Renal cortical epithelial cell (primary cell): ENCODE measurements at regions not wholly inside any gene's neighbourhood (a gene's known extent, or its start where the extent isn't known, plus 50 kb on each side); places are given as distances from the start of the nearest gene placed in this dataset.

Experiments used
- DNase-seq: peaks from one replicate; pipeline ENCODE4 v3.0.0-alpha.2; 2011; ENCODE audit warnings: low read depth

DNA sequence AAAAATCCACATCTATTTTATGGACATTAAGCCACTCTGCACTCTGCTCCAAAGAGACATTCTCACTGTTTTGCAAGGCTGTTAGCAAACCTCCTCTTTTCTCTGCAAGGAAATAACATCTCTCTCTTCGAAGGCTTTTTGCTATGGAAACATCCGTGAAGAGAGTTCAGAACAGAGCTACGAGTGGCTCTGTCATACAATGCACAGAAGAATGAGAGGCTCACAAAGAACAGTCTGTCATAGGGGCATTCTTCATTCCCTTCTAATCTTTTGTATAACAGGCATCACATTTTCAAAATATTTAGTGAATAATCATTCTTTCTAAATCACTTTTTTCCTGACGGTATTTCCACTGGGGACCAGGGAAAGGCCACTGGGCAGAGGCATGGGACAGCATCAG is 346.1 kb downstream of the IRS2 start:
- no peak for DNase-seq

DNA sequence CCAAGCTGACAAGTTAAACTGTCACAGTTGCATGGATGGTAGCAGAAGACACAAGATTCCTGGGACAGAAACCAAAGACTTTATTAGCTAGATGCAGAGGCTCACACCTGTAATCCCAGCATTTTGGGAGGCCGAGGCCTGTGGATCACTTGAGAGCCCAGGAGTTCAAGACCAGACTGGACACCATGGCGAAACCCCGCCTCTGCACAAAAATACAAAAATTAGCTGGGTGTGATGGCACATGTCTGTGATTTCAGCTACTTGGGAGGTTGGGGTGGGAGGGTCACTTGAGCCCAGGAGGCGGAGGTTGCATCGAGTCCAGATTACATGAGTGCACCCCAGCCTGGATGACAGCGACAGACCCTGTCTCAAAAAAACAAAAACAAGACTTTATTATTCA is 346.6 kb downstream of the IRS2 start:
- DNase-seq, result no peak

DNA sequence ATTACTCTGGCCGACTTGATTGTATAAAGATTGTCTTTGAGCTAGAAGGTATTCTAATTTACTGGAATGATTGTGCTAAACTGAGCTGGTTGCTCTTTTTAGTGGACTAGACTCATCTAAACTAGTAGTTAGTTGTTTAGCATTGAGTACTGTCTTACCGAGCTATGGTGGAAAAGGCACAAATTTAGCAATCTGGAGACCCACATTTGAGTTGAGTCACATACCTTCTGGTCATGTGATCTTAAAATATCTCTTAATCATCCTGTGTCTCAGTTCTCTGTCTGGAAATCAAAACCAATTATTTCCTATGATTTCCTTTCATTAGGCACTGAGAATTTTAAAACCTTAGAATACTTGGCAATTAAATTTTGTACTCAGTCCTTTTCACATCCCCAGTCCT is 349.5 kb downstream of the IRS2 start:
- DNase-seq, result no peak

DNA sequence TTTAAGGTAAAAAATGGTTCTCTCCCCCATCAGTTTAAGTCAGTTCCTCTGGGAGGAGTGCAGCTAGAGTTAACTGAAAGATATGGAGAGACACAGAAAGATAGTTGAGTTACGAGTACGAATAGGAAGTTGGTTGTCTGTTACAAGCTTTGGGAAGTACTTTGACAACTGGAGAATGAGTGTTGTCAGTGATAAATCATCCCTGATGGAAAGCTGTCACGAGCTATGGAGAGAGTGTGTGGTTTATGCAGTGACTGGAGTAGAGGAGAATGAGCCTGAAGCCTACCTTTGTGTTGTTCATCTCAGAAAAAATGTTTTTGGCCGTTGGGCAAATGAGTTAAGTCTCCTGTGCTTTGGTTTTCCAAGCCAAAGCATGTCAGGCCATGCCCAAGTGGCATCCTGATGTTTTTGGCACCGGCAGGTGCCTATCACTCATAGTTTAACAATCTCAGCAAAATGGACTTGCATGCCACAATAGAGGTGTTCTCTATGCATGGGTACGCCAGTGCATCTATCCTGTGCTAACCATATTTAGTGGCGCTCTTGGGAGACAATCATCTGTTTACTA is 350.2 kb downstream of the IRS2 start:
- no peak for DNase-seq

DNA sequence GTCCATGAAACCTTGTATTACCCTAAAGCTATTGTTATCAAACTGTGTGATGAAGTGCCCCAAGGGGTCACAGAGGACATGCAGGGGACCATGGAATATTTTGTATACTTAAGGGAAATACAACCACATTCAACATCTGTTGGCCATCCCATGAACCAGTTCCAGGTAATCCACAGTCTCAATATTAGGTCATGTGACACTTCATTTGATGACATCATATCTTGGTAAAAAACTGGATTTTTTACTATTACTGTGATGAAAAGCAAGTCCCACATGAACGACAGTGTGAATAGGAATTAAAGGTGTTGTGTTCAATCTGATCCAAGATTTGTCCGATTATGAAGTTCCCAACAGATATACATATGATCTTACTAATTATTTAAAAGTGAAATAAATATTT is 355.2 kb downstream of the IRS2 start:
- DNase-seq, result no peak

DNA sequence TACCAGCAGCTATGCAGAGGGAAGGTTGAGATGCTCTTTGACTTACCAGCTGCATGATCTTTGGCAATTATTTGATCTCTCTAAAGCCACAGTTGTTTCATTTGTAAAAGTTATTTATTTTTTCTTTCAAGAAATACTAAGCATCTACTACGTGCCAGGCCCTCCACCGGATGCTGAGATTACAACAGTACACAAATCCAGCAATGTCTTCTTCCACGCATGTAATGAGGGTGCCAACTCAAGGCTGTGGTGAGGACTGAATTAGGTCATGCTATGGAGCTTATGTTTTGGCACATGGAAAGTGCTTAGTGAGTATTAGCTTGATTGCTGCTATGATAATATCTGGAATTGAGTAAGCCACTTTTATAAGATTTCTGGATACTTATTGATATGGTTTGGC is 358.2 kb downstream of the IRS2 start:
- no peak for DNase-seq

DNA sequence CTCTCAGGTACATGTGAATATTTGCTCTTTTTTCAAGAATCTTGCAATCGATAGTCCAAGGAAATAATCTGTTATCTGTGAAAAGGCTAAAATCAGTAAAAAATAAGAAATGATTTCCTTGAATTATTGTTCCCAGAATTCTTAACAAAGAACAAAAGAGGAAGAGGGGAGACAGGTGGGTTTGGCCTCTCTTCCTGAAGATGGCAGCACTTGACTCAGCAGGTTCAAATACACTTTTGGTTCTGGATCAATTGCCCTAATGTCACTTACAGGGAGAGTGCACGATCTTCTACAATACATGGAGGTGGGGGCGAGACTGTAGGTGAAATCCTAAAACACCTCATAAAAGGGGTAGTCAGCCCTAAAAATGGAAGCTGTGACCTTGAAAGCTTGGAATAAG is 358.7 kb downstream of the IRS2 start:
- DNase-seq, result no peak

DNA sequence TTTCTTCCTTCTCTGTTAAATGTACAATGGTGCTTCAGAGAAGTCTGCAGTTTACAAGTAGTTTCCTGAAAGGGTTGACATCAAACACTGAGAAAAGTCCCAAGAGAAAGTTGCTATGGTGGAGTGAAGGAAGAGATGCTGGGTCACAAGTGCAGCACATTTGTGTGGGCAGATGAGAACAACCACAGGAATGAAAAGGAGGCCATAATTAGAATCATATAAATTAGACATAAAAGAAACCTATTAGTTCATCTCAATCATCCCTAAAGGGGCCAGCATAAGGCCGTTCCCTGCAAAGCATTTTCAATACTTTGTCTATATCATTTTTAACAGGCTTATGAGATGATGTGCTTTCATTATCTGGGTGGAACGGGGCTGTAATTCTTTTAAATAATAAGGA is 359.2 kb downstream of the IRS2 start:
- DNase-seq, result no peak

DNA sequence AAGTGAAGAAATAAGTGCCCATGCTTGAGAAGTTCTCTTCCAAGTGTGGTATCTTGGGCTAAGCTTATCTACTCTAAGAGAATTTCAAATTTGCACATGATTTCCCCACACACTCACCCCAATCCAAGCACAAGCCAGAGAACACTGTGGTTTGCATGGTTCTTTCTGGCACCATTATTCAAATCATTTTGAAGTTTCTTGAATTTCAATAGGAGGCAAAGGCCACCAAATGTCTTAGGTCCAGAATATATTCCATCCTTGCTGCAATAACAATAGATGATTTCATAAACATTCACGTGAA is 359.7 kb downstream of the IRS2 start:
- DNase-seq, result no peak

DNA sequence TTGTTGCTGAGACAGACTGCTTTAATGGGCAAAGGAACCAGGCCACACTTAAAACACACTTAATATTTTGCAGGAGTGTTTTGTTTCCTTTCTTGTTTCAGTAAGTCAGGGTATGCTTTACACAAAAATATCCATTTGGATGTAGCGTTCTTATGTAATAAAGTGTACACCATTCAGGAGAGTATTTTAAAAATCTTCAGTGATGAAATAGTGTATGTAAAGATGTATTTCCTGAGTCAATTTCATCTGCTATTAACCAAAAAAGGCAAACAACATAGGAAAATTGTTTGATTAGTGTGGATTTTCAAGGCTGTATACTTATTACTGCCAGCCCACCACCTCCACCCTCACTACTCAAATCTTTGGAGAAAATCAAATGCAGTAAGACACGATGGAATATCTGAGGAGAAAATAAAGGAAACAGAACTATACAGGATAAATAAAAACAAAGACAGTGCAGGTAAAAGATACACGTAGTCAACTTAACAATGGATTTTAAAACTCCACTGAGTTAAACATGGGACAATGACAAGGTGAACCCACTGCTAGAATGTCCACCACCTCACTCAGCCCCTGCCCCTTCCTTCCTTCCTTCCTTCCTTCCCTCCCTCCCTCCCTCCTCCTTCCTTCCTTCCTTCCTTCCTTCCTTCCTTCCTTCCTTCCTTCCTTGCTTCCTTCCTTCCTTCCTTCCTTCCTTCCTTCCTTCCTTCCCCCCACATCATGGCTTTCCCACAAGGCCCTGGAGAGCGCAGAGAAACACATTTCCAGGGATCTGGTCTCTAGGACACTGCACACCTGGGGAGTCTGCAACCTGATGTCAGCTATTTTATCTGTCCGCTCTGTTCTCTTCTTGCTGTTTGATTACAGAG is 360.3 kb downstream of the IRS2 start:
- no peak for DNase-seq

DNA sequence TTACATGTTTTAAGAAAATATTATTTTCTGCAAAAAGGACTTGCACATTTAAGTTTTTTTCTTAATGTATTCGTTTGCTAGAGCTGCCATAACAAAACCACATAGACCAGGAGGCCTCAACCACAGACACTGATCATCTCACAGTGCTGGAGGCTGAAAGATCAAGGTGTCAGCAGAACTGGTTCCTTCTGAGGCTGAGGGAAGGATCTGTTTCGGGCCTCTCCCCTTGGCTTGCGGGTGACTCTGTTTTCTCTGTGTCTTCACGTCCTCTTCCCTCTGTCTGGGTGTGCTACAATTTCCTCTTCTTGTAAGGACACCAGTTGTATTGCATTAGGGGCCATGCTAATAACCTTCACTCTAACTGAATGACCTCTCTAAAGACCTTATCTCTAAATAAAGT is 364.2 kb downstream of the IRS2 start:
- DNase-seq, result no peak

DNA sequence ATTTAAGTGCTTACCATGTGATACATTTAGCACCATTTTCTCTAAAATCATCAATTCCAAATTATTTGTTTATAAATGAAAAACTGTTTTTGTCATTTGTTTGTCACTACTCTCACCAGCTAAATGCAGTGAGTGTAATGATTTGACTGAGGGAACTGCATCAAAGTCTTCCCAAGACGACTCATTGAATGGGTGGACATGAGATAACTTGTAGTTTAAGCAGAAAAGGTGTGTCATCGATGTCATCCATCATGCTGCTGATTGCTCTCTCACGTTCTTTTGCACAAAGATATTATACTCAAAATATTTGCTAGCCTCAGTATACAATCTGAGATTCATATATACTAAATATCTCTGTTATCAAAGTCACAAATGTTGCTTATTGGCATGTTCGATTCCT is 366.5 kb downstream of the IRS2 start:
- no peak for DNase-seq

DNA sequence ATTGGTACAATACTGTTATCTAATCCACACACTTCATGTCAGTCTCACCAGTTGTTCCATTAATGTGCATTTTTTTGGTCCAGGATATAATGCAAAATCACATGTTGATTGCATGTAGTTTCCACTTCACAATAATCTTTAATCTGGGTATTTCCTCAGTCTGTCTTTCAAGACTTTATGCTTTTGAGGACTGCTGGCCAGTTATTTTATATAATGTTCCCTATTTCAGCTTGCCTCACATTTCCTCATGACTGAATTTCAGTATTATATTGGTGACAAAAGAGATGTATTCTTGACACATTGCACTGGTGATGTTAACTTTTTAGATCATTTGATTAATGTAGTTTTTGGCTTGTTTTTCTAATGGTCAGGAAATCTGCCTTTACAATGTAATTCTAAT is 368.3 kb downstream of the IRS2 start:
- DNase-seq, result no peak

DNA sequence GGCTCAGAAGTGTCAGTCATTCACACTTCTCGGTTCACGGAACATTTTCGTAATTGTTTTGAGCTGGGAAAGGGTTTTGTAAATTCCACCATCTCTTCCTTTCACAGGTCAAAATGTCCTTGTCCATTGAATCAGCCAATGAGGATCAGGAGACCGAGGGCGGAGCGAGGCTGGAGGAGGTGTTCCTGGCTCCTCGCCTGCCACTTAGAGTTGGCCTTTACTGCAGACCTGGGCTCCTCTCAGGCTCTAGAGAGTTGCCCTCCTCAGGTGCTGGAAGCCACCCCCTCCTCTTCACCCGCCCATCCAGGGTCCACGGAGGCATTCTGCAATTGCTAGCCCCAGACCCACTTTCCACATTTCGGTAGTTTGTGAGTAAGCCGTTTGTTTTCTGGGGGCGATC is 370.4 kb downstream of the IRS2 start:
- DNase-seq, result no peak

DNA sequence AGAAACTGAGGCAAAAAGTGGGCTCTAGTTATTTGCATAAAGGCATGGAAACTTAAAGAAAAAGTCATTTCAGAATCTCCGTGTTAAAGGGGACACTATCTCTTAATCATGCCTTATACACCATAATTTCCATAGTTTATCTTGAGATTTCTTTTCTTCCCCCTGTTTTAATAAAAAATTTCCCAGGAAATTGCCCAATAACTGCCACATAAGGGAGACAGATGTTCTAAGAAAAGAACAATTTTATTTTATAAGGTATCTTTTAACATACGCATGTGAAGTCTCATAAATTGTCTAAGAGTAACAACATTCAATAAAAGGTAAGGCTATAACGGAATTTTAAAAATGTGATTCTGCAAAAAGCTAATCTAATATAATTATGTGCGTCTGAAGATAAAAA is 371.3 kb downstream of the IRS2 start:
- no peak for DNase-seq

DNA sequence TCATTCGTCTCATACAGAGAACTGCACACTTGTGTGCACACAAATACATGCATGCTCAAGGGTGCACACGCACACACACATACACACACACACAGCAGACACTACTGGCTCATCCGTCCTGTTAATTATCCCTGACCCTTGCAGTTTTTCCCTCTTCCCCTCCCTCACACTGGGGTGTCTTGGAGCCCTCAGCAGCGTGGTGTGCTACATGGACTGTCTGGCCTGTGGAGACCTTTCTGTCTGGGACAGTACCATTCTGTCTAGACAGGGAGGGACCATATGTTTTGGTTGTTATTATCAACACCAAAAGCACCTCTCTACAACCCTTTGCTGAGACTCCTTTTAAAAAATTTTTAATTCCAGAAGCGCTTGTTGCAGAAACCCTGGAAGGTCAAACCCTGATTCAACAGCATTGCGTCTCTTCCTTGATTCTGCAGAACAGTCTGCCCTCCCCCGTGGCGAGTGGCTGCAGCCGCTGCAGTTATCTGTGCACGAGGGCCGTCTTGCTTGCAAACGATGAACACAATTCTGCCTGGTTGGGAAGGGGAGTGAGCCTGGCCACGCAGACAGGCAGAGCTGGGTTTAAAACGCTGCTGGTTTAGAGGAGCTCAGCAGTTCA is 374.0 kb downstream of the IRS2 start:
- peak; percentile 10 for DNase-seq

DNA sequence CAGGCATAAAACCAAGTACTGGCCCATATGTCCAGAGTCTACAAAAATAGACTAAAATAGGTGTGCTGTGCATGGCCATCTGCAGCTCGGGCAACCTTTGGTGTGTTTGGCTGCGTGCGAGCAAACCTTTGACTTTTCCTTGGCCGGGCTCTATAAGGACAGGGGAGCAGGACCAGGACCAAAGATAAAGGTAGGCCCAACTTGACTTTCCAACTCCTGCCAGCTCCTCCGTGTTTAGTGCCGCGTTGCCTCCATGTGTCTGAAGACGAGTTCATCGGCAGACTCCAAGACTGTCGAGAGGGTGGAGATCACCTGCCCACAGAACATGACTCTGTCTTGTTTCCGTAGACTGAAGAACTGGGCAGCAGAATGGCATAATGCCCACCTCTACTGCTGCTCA is 375.5 kb downstream of the IRS2 start:
- DNase-seq, result no peak

DNA sequence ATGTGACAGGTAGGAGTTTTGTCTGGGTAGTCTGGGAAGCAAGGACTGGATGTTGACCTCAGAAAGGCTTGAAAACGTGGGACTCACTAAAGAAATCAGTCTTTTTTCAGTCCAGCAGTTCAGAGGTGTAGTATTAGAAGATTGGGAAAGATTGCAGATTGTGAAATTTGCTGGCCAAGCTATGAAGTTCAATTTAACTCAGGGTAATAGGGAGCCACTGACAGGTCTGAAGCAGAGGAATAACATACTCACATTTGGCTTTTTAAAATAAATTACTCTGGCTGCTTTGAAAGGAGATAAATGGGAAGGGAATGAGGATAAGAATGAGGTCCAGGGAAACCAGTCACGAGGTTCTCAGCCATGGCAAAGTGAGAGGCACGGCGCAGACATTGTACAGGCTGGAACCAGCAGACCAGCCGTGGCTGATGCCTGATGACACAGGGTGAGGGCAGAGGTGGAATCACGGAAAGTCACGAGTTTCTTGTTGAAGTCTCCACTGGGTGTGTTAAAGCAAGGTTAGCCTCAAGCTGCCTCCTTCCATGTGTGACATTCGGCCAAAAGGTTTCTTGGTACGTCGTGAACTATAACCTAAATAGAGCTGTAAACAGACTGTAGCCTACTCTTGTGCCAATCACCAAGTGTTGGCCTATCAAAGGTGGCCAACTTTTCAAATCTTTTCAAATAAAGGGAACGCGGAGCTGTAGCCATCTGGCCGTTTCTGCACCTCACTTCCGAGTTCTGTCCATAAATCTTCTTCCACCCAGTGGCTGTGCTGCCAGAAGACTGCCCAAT is 377.6 kb downstream of the IRS2 start:
- peak; percentile 32 for DNase-seq

DNA sequence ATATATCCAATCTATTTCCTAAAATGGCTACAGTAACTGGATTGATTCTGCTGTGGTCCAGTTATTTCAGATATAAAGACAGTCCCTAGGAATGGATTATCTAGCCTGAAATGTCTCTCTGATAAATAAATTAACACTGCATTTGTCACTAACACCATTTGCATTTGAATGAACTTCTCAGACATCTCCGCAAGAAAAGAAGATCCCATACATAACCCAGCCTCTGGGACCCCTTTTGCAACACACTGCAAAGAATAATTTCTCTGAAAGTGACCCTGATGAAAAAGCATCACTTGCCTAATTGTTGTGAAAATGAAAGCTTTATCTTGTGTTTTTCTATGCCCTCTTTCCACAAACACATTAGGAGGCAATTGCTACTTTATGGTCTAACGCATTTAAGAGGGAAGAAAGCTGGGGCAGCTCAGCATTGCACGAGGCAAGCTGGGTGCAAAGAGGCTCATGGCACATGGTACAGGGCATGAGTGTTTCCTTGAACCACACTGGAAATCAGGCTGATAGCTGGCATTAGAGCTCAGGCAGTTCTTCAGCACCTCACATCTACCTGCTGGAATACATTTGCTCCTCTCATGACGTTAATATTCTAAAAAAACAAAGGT is 379.9 kb downstream of the IRS2 start:
- no peak for DNase-seq

DNA sequence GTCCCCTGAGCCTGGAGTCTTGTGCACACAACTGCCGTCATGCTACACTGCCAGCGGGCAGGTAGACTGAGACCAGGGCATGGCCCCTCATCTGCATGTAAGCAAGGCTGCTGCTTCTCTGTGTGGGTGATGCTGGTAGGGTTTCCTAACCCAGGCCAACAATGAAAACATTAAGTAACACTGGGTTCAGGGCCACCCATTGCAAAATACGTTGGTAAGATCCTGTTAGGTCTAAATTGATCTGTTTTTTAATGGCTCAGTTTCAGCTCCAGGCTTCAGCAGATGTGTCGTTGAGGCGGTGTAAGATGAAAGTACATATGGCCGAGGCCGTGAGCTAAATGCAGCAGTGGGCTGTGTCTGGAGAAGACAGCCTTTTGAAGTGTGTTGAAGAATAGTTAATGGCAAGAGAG is 383.4 kb downstream of the IRS2 start:
- DNase-seq, result no peak

DNA sequence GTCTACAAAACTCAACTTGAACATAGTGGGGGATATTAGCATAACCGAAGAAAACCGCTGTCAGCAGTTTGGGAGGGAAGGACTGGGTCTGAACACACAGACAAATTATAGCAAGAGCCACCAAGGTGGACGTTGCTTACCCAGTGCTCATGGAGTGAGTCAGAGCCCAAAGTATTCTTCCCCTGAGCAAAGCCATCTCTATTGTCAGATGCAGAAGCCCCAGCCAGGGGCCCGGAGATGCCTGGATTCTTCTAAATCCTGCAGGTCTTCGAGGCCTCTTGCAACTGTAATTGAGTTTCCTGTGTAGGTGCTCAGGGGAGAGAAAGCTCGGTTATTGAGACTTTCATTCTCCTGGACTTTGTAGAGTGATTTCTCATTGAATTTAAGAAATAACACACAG is 384.5 kb downstream of the IRS2 start:
- no peak for DNase-seq

DNA sequence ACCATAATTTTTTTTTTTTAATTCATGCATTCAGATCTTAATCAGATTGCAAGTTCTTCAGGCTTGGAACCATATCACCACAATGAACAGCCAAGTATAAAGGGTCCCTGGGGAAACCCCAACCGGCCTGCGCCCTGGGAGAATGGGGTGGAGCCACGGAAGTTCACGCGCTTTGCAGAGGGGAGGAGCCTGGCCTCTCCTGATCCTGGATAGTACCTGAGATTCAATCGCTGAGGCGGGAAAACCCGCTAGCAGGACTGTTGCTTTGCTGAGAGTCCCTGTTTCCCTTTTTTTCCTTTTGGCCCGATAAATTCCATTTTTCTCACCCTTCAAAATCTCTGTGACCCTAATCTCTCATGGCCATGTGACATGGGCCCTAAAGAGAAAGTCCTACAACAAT is 385.1 kb downstream of the IRS2 start:
- DNase-seq, result no peak
